Activated T-helper 2 cell treated with anti-CD3 and anti-CD28 coated beads, Interferon-gamma antibody, Interleukin-2, Interleukin-4, amounts not matched to agents 10 μg/mL and 5 μg/mL and 100 μg/mL, durations not matched to agents 14 hours and 24 hours and 36 hours (primary cell): ENCODE measurements at regions not wholly inside any gene's neighbourhood (a gene's known extent, or its start where the extent isn't known, plus 50 kb on each side); places are given as distances from the start of the nearest gene placed in this dataset.

Source experiments
- DNase-seq: peaks from one replicate; pipeline ENCODE4 v3.0.0; 2021; ENCODE audit warnings: low spot score
- H3K27ac Mint-ChIP-seq: one replicate; pipeline ENCODE4 v1.8.0; 2021; ENCODE audit warnings: mixed read lengths
- H3K27me3 Mint-ChIP-seq: one replicate; pipeline ENCODE4 v1.8.0; 2021; ENCODE audit warnings: low read depth, mixed read lengths
- H3K36me3 Mint-ChIP-seq: one replicate; pipeline ENCODE4 v1.8.0; 2021; ENCODE audit warnings: low read depth, mixed read lengths
- H3K4me1 Mint-ChIP-seq: one replicate; pipeline ENCODE4 v1.8.0; 2021; ENCODE audit warnings: low read depth, mixed read lengths
- H3K4me3 Mint-ChIP-seq: one replicate; pipeline ENCODE4 v1.8.0; 2021; ENCODE audit warnings: low read depth, mild to moderate bottlenecking, moderate library complexity, mixed read lengths
- H3K9me3 Mint-ChIP-seq: one replicate; pipeline ENCODE4 v1.8.0; 2021; ENCODE audit warnings: mixed read lengths
- intact Hi-C: fragments of 100-400 bp; cut with micrococcal nuclease; formaldehyde crosslinking; loops from one replicate; pipeline ENCODE4 v1.15.1; 2023

DNA sequence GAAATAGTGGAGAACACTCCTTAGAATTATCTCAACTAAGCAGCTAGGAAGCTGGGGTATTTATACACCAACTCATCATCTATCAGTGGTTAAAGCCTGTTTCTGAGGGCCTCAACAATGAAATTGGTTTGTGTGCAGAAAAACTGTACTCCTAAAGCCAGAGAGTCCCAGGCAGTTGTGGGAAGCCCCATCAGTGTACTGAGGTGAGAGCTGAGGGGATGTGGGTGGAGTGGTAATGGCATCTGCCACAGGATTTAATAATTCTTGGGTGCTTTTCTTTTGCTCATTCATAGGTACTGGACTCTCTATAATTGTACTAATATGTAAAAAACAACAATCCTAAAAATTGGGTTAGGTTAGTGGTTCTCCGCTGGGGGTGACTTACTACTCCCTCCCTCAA, 267.5 kb downstream of the PTEN start:
- peaks cover 29% of the 10 kb centered on the region for H3K27me3 Mint-ChIP-seq
- H3K4me1 Mint-ChIP-seq = peaks cover 3% of the 10 kb centered on the region
- intact Hi-C loops = no loop called here
- H3K27ac Mint-ChIP-seq = no peak overlapping the region
- no peak overlapping the region for H3K4me3 Mint-ChIP-seq
- H3K9me3 Mint-ChIP-seq = no peaks in the 10 kb centered on the region
- peaks cover 3% of the 10 kb centered on the region for H3K36me3 Mint-ChIP-seq
- no peak for DNase-seq

DNA sequence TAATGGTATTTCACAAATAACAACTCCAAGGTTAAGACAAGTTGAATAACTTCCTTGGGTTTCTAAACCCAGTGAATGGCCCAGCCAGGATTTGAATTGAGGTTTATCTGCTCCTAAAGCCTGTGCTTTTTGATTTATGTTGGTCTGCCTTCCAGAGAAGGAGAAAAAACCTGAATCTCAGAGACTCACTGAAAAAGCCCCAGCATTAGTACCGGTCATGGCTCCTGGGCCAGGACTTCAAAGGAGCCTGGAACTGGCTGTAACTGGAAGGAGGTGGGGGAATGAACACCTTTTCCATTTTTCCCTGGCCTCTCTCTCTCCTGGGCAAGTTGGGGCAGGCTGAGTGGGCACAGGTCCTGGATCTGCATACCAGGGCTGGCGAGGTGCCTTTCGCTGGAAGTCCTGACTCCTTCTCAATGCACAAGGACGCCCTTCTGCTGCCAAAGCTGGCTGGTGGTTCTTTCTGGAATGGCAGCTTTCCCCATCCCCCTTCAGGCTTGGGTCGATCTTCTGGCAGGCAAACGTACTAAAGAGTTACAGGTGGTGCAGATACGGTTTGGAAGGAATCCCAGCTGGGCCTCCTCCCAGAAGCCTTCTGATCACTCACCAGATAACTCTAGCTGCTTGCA, 268.2 kb downstream of the PTEN start:
- Mint-ChIP-seq H3K4me1 (peaks cover 4% of the 10 kb centered on the region), H3K27ac (no peak overlapping the region), H3K4me3 (no peak overlapping the region), H3K27me3 (peaks cover 25% of the 10 kb centered on the region), H3K9me3 (no peaks in the 10 kb centered on the region), H3K36me3 (peaks cover 2% of the 10 kb centered on the region)
- intact Hi-C loops = no loop called here
- no peak for DNase-seq

DNA sequence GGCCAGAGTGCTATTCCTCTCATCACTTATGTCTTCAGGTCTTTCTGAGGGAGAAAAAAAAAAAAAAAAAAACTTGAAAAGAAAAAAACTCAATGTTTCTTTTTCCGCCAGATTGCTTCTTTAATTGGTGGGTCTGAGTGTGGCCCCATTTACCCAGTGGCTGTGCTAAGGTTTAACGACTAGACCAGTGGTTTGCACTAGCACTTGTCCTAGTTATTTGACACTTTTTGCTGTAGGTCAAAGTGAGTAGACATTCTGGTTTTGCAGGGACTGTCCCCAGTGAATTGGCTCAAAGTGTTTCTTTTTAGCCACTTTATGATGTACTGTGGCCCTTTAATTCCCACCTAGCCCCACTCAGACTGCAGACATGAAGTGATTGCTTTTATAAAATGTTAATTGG, 273.3 kb downstream of the PTEN start:
- Mint-ChIP-seq H3K4me1 (peaks cover 23% of the 10 kb centered on the region), H3K4me3 (no peak overlapping the region), H3K27ac (no peak overlapping the region), H3K36me3 (no peaks in the 10 kb centered on the region), H3K27me3 (peaks cover 22% of the 10 kb centered on the region), H3K9me3 (no peaks in the 10 kb centered on the region)
- no peak for DNase-seq
- intact Hi-C loops = loop anchor here (5.0 kb wide), 2 partner anchors 36 to 274 kb away; partner anchors contain the start of genes KLLN and PTEN

DNA sequence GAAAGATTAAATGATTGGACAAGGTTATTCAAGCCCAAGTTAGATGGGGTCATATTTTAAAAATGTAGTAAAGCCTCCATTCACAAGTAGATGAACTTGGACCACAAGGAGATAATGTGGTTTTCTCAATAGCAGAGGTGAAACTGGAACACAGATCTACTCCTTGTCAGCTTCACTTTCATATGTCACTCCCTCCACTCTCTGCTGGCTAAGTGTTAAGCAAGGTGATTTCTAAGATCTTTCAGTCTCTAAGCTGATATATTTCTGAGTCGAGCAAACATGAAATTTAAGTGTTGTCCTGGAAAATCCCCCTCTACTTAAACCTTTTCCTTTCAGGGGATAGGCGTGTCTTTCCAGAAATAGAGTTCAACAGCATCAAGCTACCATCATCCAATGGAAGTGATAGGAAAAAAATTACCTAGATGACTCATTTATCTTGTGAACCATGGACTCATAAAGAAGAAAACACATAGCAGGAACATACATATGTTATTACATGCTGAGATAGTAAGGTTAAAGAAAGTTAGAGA, 275.0 kb downstream of the PTEN start:
- DNase-seq = no peak
- Mint-ChIP-seq H3K27ac (no peak overlapping the region), H3K4me3 (no peak overlapping the region), H3K36me3 (no peaks in the 10 kb centered on the region), H3K4me1 (peaks cover 24% of the 10 kb centered on the region), H3K27me3 (peaks cover 22% of the 10 kb centered on the region), H3K9me3 (peaks cover 3% of the 10 kb centered on the region)
- intact Hi-C loops = loop anchor here (1.0 to 5.0 kb wide), 7 partner anchors 14 to 276 kb away; partner anchors contain the start of genes KLLN and PTEN

DNA sequence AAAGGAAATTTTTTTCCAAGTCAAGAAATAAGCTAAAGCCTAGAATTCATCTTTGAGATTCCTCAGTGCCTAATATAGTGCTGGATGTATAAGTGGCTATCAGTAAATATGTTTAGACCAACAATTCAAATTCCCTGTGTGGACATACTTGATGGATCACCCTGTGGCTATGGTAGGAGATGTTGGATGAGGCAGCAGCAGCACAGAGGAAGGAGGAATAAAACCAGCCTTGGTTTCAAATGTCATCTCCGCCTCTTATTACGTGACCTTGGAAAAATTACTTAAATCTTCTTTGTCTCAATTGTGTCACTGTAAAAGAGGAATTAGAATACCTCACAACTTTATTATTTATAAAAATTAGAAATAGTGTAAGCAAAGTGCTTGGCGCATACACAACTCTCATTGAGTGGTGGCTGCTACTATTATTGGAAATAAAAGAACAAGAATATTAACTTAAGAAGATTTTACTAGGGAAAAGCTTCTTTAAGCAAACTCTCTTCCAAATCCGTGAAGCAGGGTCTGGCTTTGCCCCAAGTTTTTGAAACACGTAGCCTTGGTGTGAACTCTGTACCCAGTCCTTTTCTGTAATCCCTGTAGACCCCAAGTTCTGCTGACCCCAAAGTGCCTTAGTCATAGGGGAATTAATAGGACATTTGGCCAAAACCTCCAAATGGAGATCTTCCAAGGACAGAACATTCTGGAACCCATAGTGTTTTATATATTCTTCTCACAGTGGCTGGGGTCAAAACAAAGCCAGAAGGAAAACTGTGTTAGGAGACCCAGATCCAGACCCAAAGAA, 283.8 kb downstream of the PTEN start:
- H3K4me1 Mint-ChIP-seq = peaks cover 12% of the 10 kb centered on the region
- H3K27me3 Mint-ChIP-seq = peaks cover 21% of the 10 kb centered on the region

DNA sequence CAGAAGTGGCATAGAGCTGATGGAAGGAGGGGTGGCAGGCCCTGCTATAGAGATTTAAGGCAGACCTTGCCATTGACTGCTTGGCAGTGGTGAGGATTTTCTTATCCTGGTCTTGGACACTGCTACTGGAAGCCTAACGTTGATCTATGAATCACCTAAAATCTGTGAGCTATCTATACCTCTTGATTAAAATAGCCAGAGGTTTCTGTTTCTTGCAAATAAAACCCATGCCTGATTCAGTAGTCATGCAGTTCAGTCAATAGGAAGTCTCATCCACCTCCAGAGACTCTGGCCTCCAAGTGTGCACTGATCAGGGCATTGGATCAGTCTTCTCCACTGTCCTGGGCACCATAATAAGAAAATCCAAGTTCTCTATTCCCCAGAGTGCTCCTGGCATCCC, 286.5 kb downstream of the PTEN start:
- peaks cover 15% of the 10 kb centered on the region for H3K36me3 Mint-ChIP-seq
- no peak for DNase-seq
- no peak overlapping the region for H3K4me3 Mint-ChIP-seq
- intact Hi-C loops = loop anchor here (5.0 kb wide), 1 partner anchor 288 kb away; the partner anchor contains the start of genes KLLN and PTEN
- peaks cover 28% of the 10 kb centered on the region for H3K4me1 Mint-ChIP-seq
- H3K27me3 Mint-ChIP-seq = peaks cover 16% of the 10 kb centered on the region
- no peak overlapping the region for H3K27ac Mint-ChIP-seq
- peaks cover 23% of the 10 kb centered on the region for H3K9me3 Mint-ChIP-seq

More for the DNA sequence above, 283.8 kb downstream of the PTEN start:
- Mint-ChIP-seq H3K36me3 (peaks cover 10% of the 10 kb centered on the region), H3K4me3 (no peak overlapping the region), H3K27ac (no peak overlapping the region), H3K9me3 (peaks cover 7% of the 10 kb centered on the region)
- intact Hi-C loops = no loop called here
- DNase-seq = no peak

DNA sequence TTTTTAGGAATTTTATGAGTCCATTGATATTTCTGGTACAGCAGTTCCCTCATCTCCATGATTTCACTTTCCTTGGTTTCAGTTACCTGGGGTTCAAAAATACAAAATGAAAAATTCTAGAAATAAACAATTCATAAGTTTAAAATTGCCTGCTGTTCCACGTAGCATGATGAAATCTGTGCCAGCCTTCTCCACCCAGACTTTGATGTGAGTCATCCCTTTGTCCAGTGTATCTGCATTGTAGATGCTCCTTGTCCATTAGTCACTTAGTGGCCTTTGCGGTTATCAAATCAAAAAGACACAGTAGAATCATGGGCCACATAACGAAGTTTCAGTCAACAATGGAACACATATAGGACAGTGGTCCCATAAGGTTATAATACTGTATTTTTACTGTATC, 286.9 kb downstream of the PTEN start:
- intact Hi-C loops = loop anchor here (5.0 kb wide), 1 partner anchor 288 kb away; the partner anchor contains the start of genes KLLN and PTEN
- Mint-ChIP-seq H3K4me1 (peaks cover 31% of the 10 kb centered on the region), H3K36me3 (peaks cover 15% of the 10 kb centered on the region), H3K27me3 (peaks cover 15% of the 10 kb centered on the region), H3K9me3 (peaks cover 23% of the 10 kb centered on the region), H3K27ac (no peak overlapping the region), H3K4me3 (no peak overlapping the region)
- no peak for DNase-seq

DNA sequence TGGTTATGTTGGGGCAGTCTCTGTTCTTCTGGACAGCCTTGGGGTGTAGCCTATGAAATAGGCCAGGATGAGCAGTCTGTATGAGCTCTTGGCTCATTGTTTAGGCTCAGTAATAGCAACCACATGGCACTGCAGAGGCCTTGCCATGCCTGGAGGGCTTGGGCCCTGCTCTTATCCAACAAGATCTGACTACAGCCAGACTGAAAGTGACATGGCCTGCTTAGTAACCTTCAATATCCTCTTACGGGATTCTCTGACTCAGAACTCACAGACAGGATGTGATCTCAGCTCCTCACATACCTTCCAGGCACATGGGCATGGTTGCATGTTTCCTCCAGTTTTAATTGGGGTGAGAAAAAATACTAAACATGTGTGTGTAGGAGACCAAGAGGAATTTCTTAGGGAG, 289.3 kb downstream of the PTEN start:
- intact Hi-C loops = loop anchor here (1.0 to 5.0 kb wide), 7 partner anchors 14 to 290 kb away; partner anchors contain the start of genes KLLN and PTEN
- peaks cover 23% of the 10 kb centered on the region for H3K9me3 Mint-ChIP-seq
- no peak overlapping the region for H3K4me3 Mint-ChIP-seq

DNA sequence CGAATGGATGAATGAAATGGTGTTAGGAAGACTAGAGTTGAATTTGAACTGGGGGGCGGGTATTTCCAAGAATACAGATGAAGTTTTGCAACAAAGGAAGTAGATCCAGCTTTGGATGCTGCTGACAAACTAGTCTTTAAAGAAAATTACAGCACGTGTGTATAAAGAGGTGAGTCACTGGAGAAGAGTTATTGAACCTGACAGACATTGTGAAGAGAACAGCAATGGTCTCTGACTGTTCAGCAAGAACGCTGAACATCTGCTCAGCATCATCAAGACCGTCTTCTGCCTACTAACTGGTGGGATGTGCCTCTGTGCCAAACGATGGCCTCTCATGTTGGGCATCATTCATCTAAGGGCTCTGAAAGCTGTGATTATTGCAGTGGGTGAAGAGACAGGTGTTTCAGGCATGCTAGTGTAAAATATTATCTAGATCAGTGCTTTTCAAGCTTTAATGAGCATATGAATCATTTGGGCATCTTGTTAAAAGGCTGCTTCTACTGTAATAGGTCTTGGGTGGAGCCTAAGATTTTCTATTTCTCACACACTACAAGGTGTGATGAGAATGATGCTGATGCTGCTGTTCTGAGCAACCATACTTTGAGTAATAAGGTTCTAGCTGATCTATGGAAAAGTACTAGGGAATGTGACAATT, 291.3 kb downstream of the PTEN start:
- intact Hi-C loops = loop anchor here (5.0 kb wide), 1 partner anchor 292 kb away; the partner anchor contains the start of genes KLLN and PTEN
- DNase-seq = no peak
- H3K27ac Mint-ChIP-seq = no peak overlapping the region
- no peaks in the 10 kb centered on the region for H3K27me3 Mint-ChIP-seq
- H3K4me1 Mint-ChIP-seq = peaks cover 47% of the 10 kb centered on the region
- H3K9me3 Mint-ChIP-seq = peaks cover 23% of the 10 kb centered on the region
- H3K4me3 Mint-ChIP-seq = no peak overlapping the region
- H3K36me3 Mint-ChIP-seq = peaks cover 15% of the 10 kb centered on the region

More for the DNA sequence above, 289.3 kb downstream of the PTEN start:
- peaks cover 7% of the 10 kb centered on the region for H3K27me3 Mint-ChIP-seq
- H3K27ac Mint-ChIP-seq = peak overlapping the region; percentile 89
- peaks cover 40% of the 10 kb centered on the region for H3K4me1 Mint-ChIP-seq
- peaks cover 15% of the 10 kb centered on the region for H3K36me3 Mint-ChIP-seq
- DNase-seq = peak; percentile 39

DNA sequence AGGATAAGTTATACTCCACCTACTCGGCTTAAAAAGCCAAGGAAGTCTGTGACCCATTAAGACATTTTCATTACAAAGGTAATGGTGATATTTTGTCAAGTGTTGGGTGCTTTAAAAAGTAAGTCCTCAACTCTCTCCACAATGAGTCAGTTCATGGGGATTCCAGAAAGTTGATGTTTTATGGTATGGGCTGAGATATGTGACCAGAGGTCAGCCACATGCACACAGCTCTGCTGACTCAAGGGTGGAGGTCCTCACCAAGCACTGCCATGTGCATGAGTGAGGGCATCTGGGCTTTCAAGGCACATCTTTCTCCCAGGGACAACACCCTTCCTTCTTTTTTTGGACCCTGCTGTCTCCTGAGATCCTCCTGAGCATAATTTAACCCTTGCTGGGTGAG, 292.9 kb downstream of the PTEN start:
- DNase-seq = no peak
- Mint-ChIP-seq H3K36me3 (peaks cover 14% of the 10 kb centered on the region), H3K27me3 (no peaks in the 10 kb centered on the region), H3K4me1 (peaks cover 47% of the 10 kb centered on the region), H3K27ac (no peak overlapping the region), H3K9me3 (peaks cover 22% of the 10 kb centered on the region), H3K4me3 (no peak overlapping the region)
- intact Hi-C loops = no loop called here

DNA sequence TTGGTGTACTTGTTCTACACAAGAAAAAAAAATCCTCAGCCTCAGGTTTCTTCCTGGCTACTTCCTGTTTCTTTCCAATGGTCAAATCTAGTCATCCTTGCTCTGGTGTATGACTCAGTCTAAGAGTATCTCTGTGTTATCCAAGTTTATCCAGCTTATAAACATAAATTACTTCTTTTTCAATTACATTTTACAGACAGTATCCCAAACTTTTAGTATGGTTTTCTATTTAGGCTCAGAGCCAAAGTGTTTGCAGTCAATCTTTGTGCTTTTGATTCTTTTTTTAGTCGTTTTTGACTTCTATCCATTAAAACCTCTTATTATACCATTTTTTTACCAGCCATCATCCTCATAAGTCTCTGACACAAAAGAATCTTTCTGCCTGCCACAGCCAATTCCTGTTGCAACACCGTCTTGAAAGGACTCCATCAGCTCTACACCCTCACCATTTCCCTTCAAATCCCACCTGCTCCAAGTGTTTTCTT, 294.6 kb downstream of the PTEN start:
- no peaks in the 10 kb centered on the region for H3K27me3 Mint-ChIP-seq
- H3K9me3 Mint-ChIP-seq = peaks cover 13% of the 10 kb centered on the region
- H3K27ac Mint-ChIP-seq = no peak overlapping the region
- H3K36me3 Mint-ChIP-seq = no peaks in the 10 kb centered on the region
- DNase-seq = no peak
- intact Hi-C loops = no loop called here
- H3K4me1 Mint-ChIP-seq = peaks cover 41% of the 10 kb centered on the region
- H3K4me3 Mint-ChIP-seq = no peak overlapping the region

DNA sequence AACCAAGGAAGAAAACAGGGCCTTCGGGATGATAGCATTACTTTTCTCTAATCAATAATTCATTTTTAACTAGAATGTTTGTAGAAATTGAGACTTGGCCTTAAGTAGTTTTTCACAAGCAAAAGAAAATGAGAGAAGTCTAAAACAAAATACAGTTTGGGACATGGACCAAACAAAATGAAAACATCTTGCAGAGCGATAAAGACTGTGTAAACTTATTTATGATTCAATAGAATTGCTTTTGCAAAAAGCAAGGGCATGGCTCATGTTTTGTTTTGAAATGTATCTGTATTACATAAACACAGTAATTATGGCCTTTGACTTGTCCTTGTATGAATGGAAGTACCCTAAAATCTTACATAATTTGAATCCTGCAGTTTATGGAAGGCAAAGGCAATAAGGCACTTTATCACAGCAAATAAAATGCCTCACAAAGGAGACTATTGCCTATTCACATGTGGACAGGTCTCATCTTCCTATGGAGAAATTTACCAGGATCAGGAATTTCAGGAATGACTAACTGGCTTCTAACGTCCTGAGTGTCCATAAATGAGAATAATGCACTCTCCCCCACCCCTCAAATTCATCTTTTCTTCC, 295.2 kb downstream of the PTEN start:
- Mint-ChIP-seq H3K27me3 (no peaks in the 10 kb centered on the region), H3K4me3 (no peak overlapping the region), H3K4me1 (peaks cover 39% of the 10 kb centered on the region), H3K36me3 (no peaks in the 10 kb centered on the region), H3K9me3 (peaks cover 8% of the 10 kb centered on the region), H3K27ac (no peak overlapping the region)
- intact Hi-C loops = no loop called here
- DNase-seq = no peak
